Suprapubic skin (tissue), 4 donors: ENCODE measurements at regions not wholly inside any gene's neighbourhood (a gene's known extent, or its start where the extent isn't known, plus 50 kb on each side); places are given as distances from the start of the nearest gene placed in this dataset.

ENCODE experiments used
- DNase-seq, 2 donors: peaks; one replicate each; pipeline ENCODE4 v3.0.0-alpha.2; 2019; ENCODE audit warnings: low spot score in 2 of 2
- H3K27ac ChIP-seq: fragments of 200-600 bp; sonication (generic); one replicate; pipeline ENCODE4 v1.5.1; 2019
- H3K27me3 ChIP-seq: fragments of 200-600 bp; sonication (generic); one replicate; pipeline ENCODE4 v1.5.1; 2019
- H3K36me3 ChIP-seq: fragments of 200-600 bp; sonication (generic); one replicate; pipeline ENCODE4 v1.5.1; 2019
- H3K4me1 ChIP-seq: fragments of 200-600 bp; sonication (generic); one replicate; pipeline ENCODE4 v1.5.1; 2019
- H3K4me3 ChIP-seq: fragments of 200-600 bp; sonication (generic); one replicate; pipeline ENCODE4 v1.5.1; 2019; ENCODE audit warnings: mild to moderate bottlenecking
- H3K9me3 ChIP-seq: fragments of 200-600 bp; sonication (generic); one replicate; pipeline ENCODE4 v1.5.1; 2019
- EP300 ChIP-seq: sonication (generic); formaldehyde crosslinking; IDR thresholded peaks from one replicate; pipeline ENCODE4 v1.6.1; 2017; ENCODE audit warnings: antibody characterized with exemption
- POLR2A ChIP-seq, 2 donors: fragments of 450-650 bp; IDR thresholded peaks; one replicate each; pipeline ENCODE4 v1.6.1; 2017; ENCODE audit warnings: antibody characterized with exemption in 2 of 2, mild to moderate bottlenecking in 2 of 2, moderate library complexity in 2 of 2
- POLR2AphosphoS5 ChIP-seq, 3 donors: sonication (generic); formaldehyde crosslinking; IDR thresholded peaks; one replicate each; pipeline ENCODE4 v1.6.1; 2017; ENCODE audit warnings: antibody characterized with exemption in 3 of 3
- WGBS: methylation state at CpG from one replicate; pipeline ENCODE4 v1.1.5; 2018; 5-methylcytosine and 5-hydroxymethylcytosine counted together
- TF ChIP-seq, protein P1 (sequence below), 2 donors: fragments of 200-600 bp in 1 of 2; fragments of 450-650 bp in 1 of 2; sonication (generic) in 1 of 2; IDR thresholded peaks; one replicate each; pipeline ENCODE4 v1.5.1; 2016 to 2019; ENCODE audit warnings: antibody characterized with exemption in 2 of 2, mild to moderate bottlenecking in 1 of 2, moderate library complexity in 1 of 2

DNA sequence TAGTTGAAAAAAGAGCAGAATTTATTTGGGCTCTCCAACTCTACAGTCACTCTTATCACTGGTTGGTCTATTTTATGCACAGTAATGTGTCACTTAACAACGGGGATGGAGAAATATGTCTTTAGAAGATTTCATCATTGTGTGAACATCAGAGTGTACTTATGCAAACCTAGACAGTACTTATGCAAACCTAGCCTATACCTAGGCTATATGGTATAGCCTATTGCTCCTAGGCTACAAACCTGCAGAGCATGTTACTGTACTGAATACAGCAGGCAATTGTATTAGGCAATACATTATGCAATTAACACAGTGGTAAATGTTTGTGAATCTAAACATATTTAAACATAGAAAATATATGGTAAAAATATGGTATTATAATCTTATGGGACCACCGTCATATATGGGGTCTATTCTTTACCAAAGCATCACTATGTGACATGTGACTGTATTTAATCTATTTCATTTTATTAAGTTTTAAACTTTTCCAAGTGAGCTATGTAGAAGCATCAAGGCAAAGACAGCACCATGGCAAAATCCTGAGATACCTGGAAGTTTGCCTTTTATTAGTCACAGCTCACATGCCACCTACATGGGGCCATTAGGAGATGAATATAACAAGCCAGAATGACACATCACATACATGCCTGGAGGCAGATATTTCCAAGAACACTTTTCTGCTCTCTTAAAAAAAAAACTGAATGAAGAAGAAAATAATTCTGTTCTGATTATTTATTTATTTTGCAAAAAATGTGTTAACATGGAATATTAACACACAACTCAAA, 537.4 kb downstream of the TUSC7 start:
- WGBS = 81% methylated on average over 2 of the region's 2 CpGs
- no peaks in the 10 kb centered on the region for H3K27me3 ChIP-seq
- no peak for DNase-seq

DNA sequence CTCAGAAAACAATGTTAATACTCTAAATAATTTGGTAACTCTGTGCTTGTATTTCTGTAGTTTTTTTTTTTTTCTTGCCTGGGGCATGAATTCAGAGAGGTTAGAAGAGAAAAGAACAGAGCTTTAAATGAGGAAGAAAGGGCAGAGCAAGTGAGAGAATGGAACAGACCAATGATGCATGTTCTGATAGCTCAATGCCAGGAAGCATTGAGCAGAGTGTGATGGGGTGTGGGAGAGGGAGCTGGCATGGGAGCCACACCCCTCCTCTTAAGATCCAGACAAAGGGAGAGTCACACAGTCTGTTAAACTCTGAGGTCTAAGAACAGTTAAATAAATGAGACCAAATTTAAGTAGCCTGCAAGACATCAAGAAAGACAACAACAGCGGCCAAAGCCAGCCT, 538.6 kb downstream of the TUSC7 start:
- TF ChIP-seq EP300 (no peak), POLR2A (IDR thresholded peaks at IDR 0.05) (no peak)
- DNase-seq = no peak
- no peaks in the 10 kb centered on the region for H3K9me3 ChIP-seq
- H3K4me1 ChIP-seq = no peaks in the 10 kb centered on the region
- 92% methylated on average over 1 of the region's 1 CpG for WGBS
- no peak overlapping the region for H3K4me3 ChIP-seq
- H3K27me3 ChIP-seq = no peaks in the 10 kb centered on the region
- no peaks in the 10 kb centered on the region for H3K36me3 ChIP-seq
- no peak overlapping the region for H3K27ac ChIP-seq

More for the DNA sequence above, 537.4 kb downstream of the TUSC7 start:
- Histone ChIP-seq H3K4me1 (no peaks in the 10 kb centered on the region), H3K9me3 (no peaks in the 10 kb centered on the region), H3K36me3 (no peaks in the 10 kb centered on the region), H3K27ac (no peak overlapping the region), H3K4me3 (no peak overlapping the region)
- TF ChIP-seq, protein P1, sequence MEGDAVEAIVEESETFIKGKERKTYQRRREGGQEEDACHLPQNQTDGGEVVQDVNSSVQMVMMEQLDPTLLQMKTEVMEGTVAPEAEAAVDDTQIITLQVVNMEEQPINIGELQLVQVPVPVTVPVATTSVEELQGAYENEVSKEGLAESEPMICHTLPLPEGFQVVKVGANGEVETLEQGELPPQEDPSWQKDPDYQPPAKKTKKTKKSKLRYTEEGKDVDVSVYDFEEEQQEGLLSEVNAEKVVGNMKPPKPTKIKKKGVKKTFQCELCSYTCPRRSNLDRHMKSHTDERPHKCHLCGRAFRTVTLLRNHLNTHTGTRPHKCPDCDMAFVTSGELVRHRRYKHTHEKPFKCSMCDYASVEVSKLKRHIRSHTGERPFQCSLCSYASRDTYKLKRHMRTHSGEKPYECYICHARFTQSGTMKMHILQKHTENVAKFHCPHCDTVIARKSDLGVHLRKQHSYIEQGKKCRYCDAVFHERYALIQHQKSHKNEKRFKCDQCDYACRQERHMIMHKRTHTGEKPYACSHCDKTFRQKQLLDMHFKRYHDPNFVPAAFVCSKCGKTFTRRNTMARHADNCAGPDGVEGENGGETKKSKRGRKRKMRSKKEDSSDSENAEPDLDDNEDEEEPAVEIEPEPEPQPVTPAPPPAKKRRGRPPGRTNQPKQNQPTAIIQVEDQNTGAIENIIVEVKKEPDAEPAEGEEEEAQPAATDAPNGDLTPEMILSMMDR (IDR thresholded peaks at IDR 0.05) = no peak
- TF ChIP-seq POLR2AphosphoS5 (IDR thresholded peaks at IDR 0.05) (no peak), POLR2A (IDR thresholded peaks at IDR 0.05) (no peak), EP300 (no peak)

DNA sequence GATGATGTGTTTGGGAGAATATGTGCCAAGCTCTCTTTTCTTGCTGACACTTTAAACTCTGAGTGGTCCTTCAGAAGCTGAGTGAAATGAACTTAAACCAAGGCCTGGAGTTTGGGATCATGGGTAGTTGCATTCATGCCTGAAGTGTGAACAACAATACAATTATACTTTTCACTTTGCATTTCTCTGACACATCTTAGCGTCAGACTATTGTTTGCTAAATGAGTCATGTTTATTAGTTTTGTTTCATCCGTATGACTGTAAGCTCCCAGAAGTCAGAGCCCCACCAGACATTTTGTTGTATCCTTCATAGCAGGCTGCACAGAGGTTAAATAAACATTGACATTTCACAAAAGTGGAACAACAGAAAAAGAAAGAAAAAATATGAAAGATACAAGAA, 542.6 kb downstream of the TUSC7 start:
- Histone ChIP-seq H3K4me1 (no peaks in the 10 kb centered on the region), H3K27ac (no peak overlapping the region), H3K36me3 (no peaks in the 10 kb centered on the region), H3K4me3 (no peak overlapping the region), H3K9me3 (no peaks in the 10 kb centered on the region), H3K27me3 (no peaks in the 10 kb centered on the region)
- 79% methylated on average over 2 of the region's 2 CpGs for WGBS
- DNase-seq = no peak
- TF ChIP-seq, protein P1 (IDR thresholded peaks at IDR 0.05) = no peak
- TF ChIP-seq EP300 = no peak
- no peak for TF ChIP-seq POLR2AphosphoS5 (IDR thresholded peaks at IDR 0.05)
- no peak for TF ChIP-seq POLR2A (IDR thresholded peaks at IDR 0.05)

DNA sequence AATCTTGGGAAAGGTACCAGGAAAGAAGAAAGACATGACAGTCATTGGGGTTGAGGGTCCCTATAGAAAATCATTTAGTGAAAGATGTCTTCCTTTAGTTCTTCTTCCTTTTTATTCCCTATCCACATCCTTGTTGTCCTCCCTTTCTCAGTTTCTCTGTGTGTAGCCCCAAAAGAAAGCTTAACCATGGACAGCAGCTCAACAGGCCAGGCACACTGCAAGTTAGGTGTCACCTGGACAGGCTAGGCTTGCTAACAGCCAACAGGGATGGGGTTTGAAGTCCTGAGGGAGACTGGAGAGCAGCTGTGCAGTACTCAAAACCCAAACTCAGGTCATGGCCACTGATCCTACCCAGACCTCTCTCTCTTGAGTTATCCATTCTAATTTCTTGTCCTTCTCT, 543.1 kb downstream of the TUSC7 start:
- TF ChIP-seq, protein P1 (IDR thresholded peaks at IDR 0.05) = no peak
- no peak for TF ChIP-seq POLR2A (IDR thresholded peaks at IDR 0.05)
- TF ChIP-seq EP300 = no peak
- TF ChIP-seq POLR2AphosphoS5 (IDR thresholded peaks at IDR 0.05) = no peak
- H3K4me3 ChIP-seq = no peak overlapping the region

DNA sequence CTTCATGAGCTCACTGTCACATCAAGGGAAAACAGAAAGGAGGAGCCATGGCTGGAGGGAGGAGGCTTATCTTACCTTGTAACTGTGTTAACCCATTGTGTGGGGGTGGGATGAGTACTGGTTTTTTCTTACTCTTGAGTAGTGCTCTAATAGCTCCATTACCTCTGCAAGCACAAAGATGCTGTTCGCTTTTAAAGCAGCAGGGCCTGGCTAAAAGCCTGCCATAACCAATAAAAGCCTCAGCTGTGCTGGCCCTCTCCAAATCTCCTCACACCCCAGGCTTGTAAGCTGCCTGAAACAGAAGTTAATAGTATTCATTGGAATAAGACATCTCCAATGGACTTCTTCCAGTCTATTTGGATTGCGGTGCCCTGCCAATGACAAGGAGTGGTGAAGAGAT, 544.1 kb downstream of the TUSC7 start:
- TF ChIP-seq EP300 (no peak), POLR2A (IDR thresholded peaks at IDR 0.05) (no peak), POLR2AphosphoS5 (IDR thresholded peaks at IDR 0.05) (no peak)
- TF ChIP-seq, protein P1 (IDR thresholded peaks at IDR 0.05) = no peak
- WGBS = 100% methylated on average over 2 of the region's 2 CpGs

More for the DNA sequence above, 543.1 kb downstream of the TUSC7 start:
- Histone ChIP-seq H3K27ac (no peak overlapping the region), H3K27me3 (no peaks in the 10 kb centered on the region), H3K36me3 (no peaks in the 10 kb centered on the region), H3K4me1 (no peaks in the 10 kb centered on the region), H3K9me3 (no peaks in the 10 kb centered on the region)
- DNase-seq = no peak

More for the DNA sequence above, 544.1 kb downstream of the TUSC7 start:
- Histone ChIP-seq H3K9me3 (no peaks in the 10 kb centered on the region), H3K4me3 (no peak overlapping the region), H3K27ac (no peak overlapping the region), H3K27me3 (no peaks in the 10 kb centered on the region), H3K36me3 (no peaks in the 10 kb centered on the region), H3K4me1 (no peaks in the 10 kb centered on the region)
- DNase-seq = no peak
